H1 (cell line): ENCODE measurements at regions not wholly inside any gene's neighbourhood (a gene's known extent, or its start where the extent isn't known, plus 50 kb on each side); places are given as distances from the start of the nearest gene placed in this dataset.

Experiments used
- CTCF ChIA-PET: fragments of 300-600 bp; sonication (Branson Sonifier 250); formaldehyde crosslinking; loops from one replicate; lab custom pipeline; 2021; ENCODE audit not compliant: partially characterized antibody; lab: Charles Lee
- POLR2A ChIA-PET: fragments of 300-600 bp; sonication (Branson Sonifier 250); formaldehyde crosslinking; loops from one replicate; lab custom pipeline; 2021; ENCODE audit warnings: inconsistent platforms; ENCODE audit not compliant: partially characterized antibody; lab: Charles Lee
- DNase-seq, 2 experiments: peaks; one replicate each; pipeline versions ENCODE4 v3.0.0 to v3.0.0-alpha.2; 2010 to 2022; ENCODE audit warnings: low spot score in 2 of 2, low read depth in 1 of 2, mixed read lengths in 1 of 2
- FAIRE-seq: peaks from 2 replicates; lab custom pipeline; 2011; peaks lifted over from hg19 to GRCh38; lab: Jason Lieb, UNC
- H2AFZ ChIP-seq: 2 replicates; pipeline ENCODE4 v1.8.1; 2012; ENCODE audit warnings: low read length, inconsistent platforms
- H2AK5ac ChIP-seq: 2 replicates; pipeline ENCODE4 v1.6.1; 2013; ENCODE audit warnings: low read depth, low read length
- H2BK120ac ChIP-seq: replicated peaks from 2 replicates; pipeline ENCODE3; 2013; ENCODE audit warnings: low read depth, low read length, inconsistent platforms
- H2BK12ac ChIP-seq: 2 replicates; pipeline ENCODE4 v1.6.1; 2013; ENCODE audit warnings: low read depth, low read length
- H2BK15ac ChIP-seq: 2 replicates; pipeline ENCODE4 v1.6.1; 2013; ENCODE audit warnings: low read length
- H2BK20ac ChIP-seq: 2 replicates; pipeline ENCODE4 v1.6.1; 2013; ENCODE audit warnings: low read length
- H2BK5ac ChIP-seq: 2 replicates; pipeline ENCODE4 v1.6.1; 2013; ENCODE audit warnings: low read depth, low read length
- H3K14ac ChIP-seq: 2 replicates; pipeline ENCODE4 v1.6.1; 2013; ENCODE audit warnings: inconsistent platforms; ENCODE audit not compliant: insufficient read length
- H3K18ac ChIP-seq: 2 replicates; pipeline ENCODE4 v1.6.1; 2013; ENCODE audit warnings: low read length; ENCODE audit errors: extremely low read depth
- H3K23ac ChIP-seq: 2 replicates; pipeline ENCODE4 v1.6.1; 2013; ENCODE audit warnings: inconsistent platforms; ENCODE audit not compliant: insufficient read length
- H3K23me2 ChIP-seq: 2 replicates; pipeline ENCODE4 v1.6.1; 2013; ENCODE audit warnings: low read depth, low read length
- H3K27ac ChIP-seq: 2 replicates; pipeline ENCODE4 v1.6.1; 2011; ENCODE audit warnings: low read depth, low read length, inconsistent platforms
- H3K27me3 ChIP-seq, 4 experiments: replicated peaks in 1 of 4; 1 replicate in 1 of 4; 2 replicates in 3 of 4; pipeline versions ENCODE4 v1.6.1 to v1.8.1; 2011 to 2013; ENCODE audit warnings: low read length in 3 of 4, mild to moderate bottlenecking in 3 of 4, inconsistent platforms in 2 of 4, mixed read lengths in 2 of 4, moderate library complexity in 1 of 4; ENCODE audit not compliant: control insufficient read depth in 3 of 4, insufficient read depth in 3 of 4; ENCODE audit errors: extremely low read depth in 1 of 4
- H3K36me3 ChIP-seq, 4 experiments: 2 replicates each; pipeline versions ENCODE4 v1.6.1 to v1.8.1; 2011 to 2013; ENCODE audit warnings: mild to moderate bottlenecking in 4 of 4, low read length in 3 of 4, moderate library complexity in 2 of 4, control low read depth in 1 of 4, inconsistent platforms in 1 of 4; ENCODE audit not compliant: insufficient read depth in 4 of 4, control insufficient read depth in 2 of 4
- H3K4ac ChIP-seq: replicated peaks from 2 replicates; pipeline ENCODE3; 2013; ENCODE audit warnings: low read length, low read depth, mixed read lengths, inconsistent platforms; ENCODE audit not compliant: insufficient read length
- H3K4me1 ChIP-seq, 4 experiments: replicated peaks in 1 of 4; 1 replicate in 1 of 4; 2 replicates in 3 of 4; pipeline versions ENCODE4 v1.6.1 to v1.8.1; 2011 to 2013; ENCODE audit warnings: low read length in 3 of 4, inconsistent platforms in 2 of 4, mixed read lengths in 1 of 4; ENCODE audit not compliant: insufficient read depth in 4 of 4, control insufficient read depth in 3 of 4
- H3K4me2 ChIP-seq, 2 experiments: 2 replicates each; pipeline versions ENCODE4 v1.6.1 to v1.8.1; 2011 to 2013; ENCODE audit warnings: low read depth in 2 of 2, low read length in 2 of 2, control low read depth in 1 of 2, inconsistent platforms in 1 of 2, mild to moderate bottlenecking in 1 of 2; ENCODE audit not compliant: insufficient read depth in 1 of 2
- H3K4me3 ChIP-seq, 4 experiments: fragments of 200-600, 300-600 bp in 1 of 4; sonication (generic), shearing (Covaris generic), sonication (Bioruptor Twin) in 1 of 4; 2 replicates each; pipeline versions ENCODE4 v1.5.1 to v1.8.1; 2011 to 2016; ENCODE audit warnings: low read length in 4 of 4, low read depth in 3 of 4, control low read depth in 2 of 4, inconsistent platforms in 2 of 4, mild to moderate bottlenecking in 2 of 4, mixed read lengths in 1 of 4, moderate library complexity in 1 of 4; ENCODE audit not compliant: insufficient read depth in 2 of 4; ENCODE audit errors: extremely low read depth in 1 of 4
- H3K56ac ChIP-seq: replicated peaks from 2 replicates; pipeline ENCODE3; 2013; ENCODE audit warnings: low read depth, mild to moderate bottlenecking, mixed read lengths, low read length, inconsistent platforms; ENCODE audit not compliant: insufficient read length
- H3K79me1 ChIP-seq: 2 replicates; pipeline ENCODE4 v1.6.1; 2013; ENCODE audit warnings: low read depth, low read length, control low read depth
- H3K79me2 ChIP-seq, 2 experiments: 2 replicates each; pipeline versions ENCODE4 v1.6.1 to v1.8.1; 2012 to 2013; ENCODE audit warnings: low read length in 2 of 2, mild to moderate bottlenecking in 2 of 2, inconsistent platforms in 1 of 2; ENCODE audit not compliant: insufficient read depth in 2 of 2, control insufficient read depth in 1 of 2
- H3K9ac ChIP-seq, 4 experiments: replicated peaks in 1 of 4; 1 replicate in 1 of 4; 2 replicates in 3 of 4; pipeline versions ENCODE4 v1.6.1 to v1.8.1; 2011 to 2013; ENCODE audit warnings: low read depth in 3 of 4, low read length in 3 of 4, control low read depth in 2 of 4, mild to moderate bottlenecking in 2 of 4, moderate library complexity in 2 of 4, inconsistent platforms in 1 of 4; ENCODE audit errors: extremely low read depth in 1 of 4
- H3K9me3 ChIP-seq, 2 experiments: 2 replicates each; pipeline versions ENCODE4 v1.6.1 to v1.8.1; 2012 to 2013; ENCODE audit warnings: mild to moderate bottlenecking in 2 of 2, moderate library complexity in 2 of 2, control low read depth in 1 of 2, inconsistent platforms in 1 of 2, low read depth in 1 of 2, low read length in 1 of 2, mixed read lengths in 1 of 2; ENCODE audit not compliant: insufficient read depth in 2 of 2
- H4K20me1 ChIP-seq, 2 experiments: replicated peaks in 1 of 2; 2 replicates each; pipeline versions ENCODE3 to v1.8.1; 2011 to 2013; ENCODE audit warnings: inconsistent platforms in 2 of 2, low read length in 2 of 2, mild to moderate bottlenecking in 1 of 2; ENCODE audit not compliant: insufficient read depth in 2 of 2, control insufficient read depth in 1 of 2
- H4K5ac ChIP-seq: 2 replicates; pipeline ENCODE4 v1.6.1; 2013; ENCODE audit warnings: low read length, low read depth, mixed read lengths, inconsistent platforms; ENCODE audit not compliant: insufficient read length
- H4K8ac ChIP-seq: 2 replicates; pipeline ENCODE4 v1.8.0; 2013; ENCODE audit warnings: mild to moderate bottlenecking, moderate library complexity, low read length, inconsistent platforms; ENCODE audit not compliant: insufficient read depth; ENCODE audit errors: extremely low read depth
- H4K91ac ChIP-seq: replicated peaks from 2 replicates; pipeline ENCODE3; 2013; ENCODE audit warnings: low read length, mixed read lengths, inconsistent platforms; ENCODE audit not compliant: insufficient read length
- CBX5 ChIP-seq: fragments of 300-800, 300-1000 bp; sonication (generic); IDR thresholded peaks from 2 replicates; pipeline ENCODE4 v1.7.1; 2016; ENCODE audit warnings: antibody characterized with exemption, low read length, low read depth
- EP300 ChIP-seq, 2 experiments: IDR thresholded peaks; 1 replicate in 1 of 2; 2 replicates in 1 of 2; pipeline ENCODE4 v1.6.1; 2011 to 2012; ENCODE audit warnings: low read depth in 2 of 2, low read length in 2 of 2, mild to moderate bottlenecking in 2 of 2, borderline replicate concordance in 1 of 2, inconsistent platforms in 1 of 2, moderate library complexity in 1 of 2
- HDAC6 ChIP-seq: IDR thresholded peaks from one replicate; pipeline ENCODE4 v1.7.1; 2012; ENCODE audit warnings: low read depth, mild to moderate bottlenecking, inconsistent platforms, low read length, moderate library complexity
- JUN ChIP-seq: IDR thresholded peaks from 2 replicates; pipeline ENCODE4 v1.6.1; 2011; ENCODE audit warnings: low read depth, mild to moderate bottlenecking, improper control_type of control experiment, low read length
- MAFK ChIP-seq: IDR thresholded peaks from 2 replicates; pipeline ENCODE4 v1.6.1; 2012; ENCODE audit warnings: low read depth, mild to moderate bottlenecking, improper control_type of control experiment, low read length
- PHF8 ChIP-seq: fragments of 200-600 bp; sonication (generic); conservative IDR thresholded peaks from 2 replicates; pipeline ENCODE4 v1.7.1; 2012; ENCODE audit warnings: low read depth, mild to moderate bottlenecking, inconsistent platforms, low read length, moderate library complexity
- SAP30 ChIP-seq: fragments of 300-600 bp; sonication (generic); IDR thresholded peaks from 2 replicates; pipeline ENCODE4 v1.7.1; 2012; ENCODE audit warnings: low read length, moderate library complexity, mild to moderate bottlenecking, inconsistent platforms; ENCODE audit not compliant: insufficient read depth, insufficient replicate concordance
- SP2 ChIP-seq: IDR thresholded peaks from 2 replicates; pipeline ENCODE4 v1.6.1; 2012; ENCODE audit warnings: mild to moderate bottlenecking, low read length, inconsistent platforms
- TEAD4 ChIP-seq: IDR thresholded peaks from 2 replicates; pipeline ENCODE4 v1.6.1; 2012; ENCODE audit warnings: low read depth, low read length, inconsistent platforms, mixed read lengths
- USF2 ChIP-seq: IDR thresholded peaks from 2 replicates; pipeline ENCODE4 v1.6.1; 2011; ENCODE audit warnings: low read length, improper control_type of control experiment
- TF ChIP-seq, protein P1 (sequence below), 3 experiments: IDR thresholded peaks; 1 replicate in 2 of 3; 2 replicates in 1 of 3; pipeline versions ENCODE4 v1.5.1 to v1.6.1; 2011; ENCODE audit warnings: low read length in 3 of 3, mild to moderate bottlenecking in 3 of 3, inconsistent platforms in 2 of 3, low read depth in 1 of 3, moderate library complexity in 1 of 3; ENCODE audit not compliant: insufficient read depth in 1 of 3; ENCODE audit errors: control extremely low read depth in 1 of 3

- no peak overlapping the region for H2AFZ ChIP-seq
- DNase-seq (no peak), FAIRE-seq (no peak)
- no peak overlapping the region for H2BK20ac ChIP-seq
- no peak overlapping the region for H4K5ac ChIP-seq
- no peaks in the 10 kb centered on the region for H3K79me1 ChIP-seq
- no peaks in the 10 kb centered on the region for H3K23me2 ChIP-seq
- H3K79me2 ChIP-seq: no peaks in the 10 kb centered on the region
- H3K18ac ChIP-seq: no peak overlapping the region
- no peaks in the 10 kb centered on the region for H3K9me3 ChIP-seq
- H3K27ac ChIP-seq: no peak overlapping the region
- H3K9ac ChIP-seq: no peak overlapping the region
- no peak overlapping the region for H3K4ac ChIP-seq
- H2BK5ac ChIP-seq: no peak overlapping the region
- no peaks in the 10 kb centered on the region for H4K20me1 ChIP-seq
- H4K8ac ChIP-seq: no peak overlapping the region
- H2BK15ac ChIP-seq: no peak overlapping the region
- ChIA-PET POLR2A (no interaction called here), CTCF (interaction anchor here (0.9 kb wide), 1 partner anchor 39 kb away, joined by 5 read pairs; no protein-coding TSS in a partner anchor)
- H3K4me3 ChIP-seq: no peak overlapping the region
- no peak overlapping the region for H3K4me2 ChIP-seq
- no peaks in the 10 kb centered on the region for H3K36me3 ChIP-seq
- H3K23ac ChIP-seq: no peak overlapping the region
- H3K56ac ChIP-seq: no peak overlapping the region
- no peak overlapping the region for H4K91ac ChIP-seq
- H3K27me3 ChIP-seq: no peaks in the 10 kb centered on the region
- no peak overlapping the region for H2BK12ac ChIP-seq
- H2AK5ac ChIP-seq: no peak overlapping the region
- H3K4me1 ChIP-seq: no peaks in the 10 kb centered on the region
- H2BK120ac ChIP-seq: no peak overlapping the region
- H3K14ac ChIP-seq: no peak overlapping the region
- TF ChIP-seq PHF8: no peak
- TF ChIP-seq MAFK: no peak
- no peak for TF ChIP-seq JUN
- TF ChIP-seq, protein P1, sequence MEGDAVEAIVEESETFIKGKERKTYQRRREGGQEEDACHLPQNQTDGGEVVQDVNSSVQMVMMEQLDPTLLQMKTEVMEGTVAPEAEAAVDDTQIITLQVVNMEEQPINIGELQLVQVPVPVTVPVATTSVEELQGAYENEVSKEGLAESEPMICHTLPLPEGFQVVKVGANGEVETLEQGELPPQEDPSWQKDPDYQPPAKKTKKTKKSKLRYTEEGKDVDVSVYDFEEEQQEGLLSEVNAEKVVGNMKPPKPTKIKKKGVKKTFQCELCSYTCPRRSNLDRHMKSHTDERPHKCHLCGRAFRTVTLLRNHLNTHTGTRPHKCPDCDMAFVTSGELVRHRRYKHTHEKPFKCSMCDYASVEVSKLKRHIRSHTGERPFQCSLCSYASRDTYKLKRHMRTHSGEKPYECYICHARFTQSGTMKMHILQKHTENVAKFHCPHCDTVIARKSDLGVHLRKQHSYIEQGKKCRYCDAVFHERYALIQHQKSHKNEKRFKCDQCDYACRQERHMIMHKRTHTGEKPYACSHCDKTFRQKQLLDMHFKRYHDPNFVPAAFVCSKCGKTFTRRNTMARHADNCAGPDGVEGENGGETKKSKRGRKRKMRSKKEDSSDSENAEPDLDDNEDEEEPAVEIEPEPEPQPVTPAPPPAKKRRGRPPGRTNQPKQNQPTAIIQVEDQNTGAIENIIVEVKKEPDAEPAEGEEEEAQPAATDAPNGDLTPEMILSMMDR (IDR thresholded peaks at IDR 0.05; ENCODE audit: control extremely low read depth in 1 of 3, insufficient read depth in 1 of 3, low read depth in 1 of 3, low read length in 3 of 3): no peak
- no peak for TF ChIP-seq SAP30
- TF ChIP-seq HDAC6: no peak
- TF ChIP-seq USF2: no peak
- TF ChIP-seq CBX5: no peak
- no peak for TF ChIP-seq EP300 (IDR thresholded peaks at IDR 0.05; ENCODE audit: borderline replicate concordance in 1 of 2, low read depth in 2 of 2, low read length in 2 of 2)
- no peak for TF ChIP-seq TEAD4
- TF ChIP-seq SP2: no peak
Measured at GRCh38 chr3:98695796-98696195, 67.3 kb upstream of the ST3GAL6 start.
